ENCODE measurements at regions not wholly inside any gene's neighbourhood (a gene's known extent, or its start where the extent isn't known, plus 50 kb on each side); places are given as distances from the start of the nearest gene placed in this dataset.
"Not testable (repeated sequence)": the region's sequence is repeated elsewhere in the genome, so short reads cannot be mapped to it uniquely, and the experiment has no call there.

- DNase-seq, result no peak
These were observed 60.6 kb upstream of the SYK start for GRCh38 chr9:90741036-90741435.

DNA sequence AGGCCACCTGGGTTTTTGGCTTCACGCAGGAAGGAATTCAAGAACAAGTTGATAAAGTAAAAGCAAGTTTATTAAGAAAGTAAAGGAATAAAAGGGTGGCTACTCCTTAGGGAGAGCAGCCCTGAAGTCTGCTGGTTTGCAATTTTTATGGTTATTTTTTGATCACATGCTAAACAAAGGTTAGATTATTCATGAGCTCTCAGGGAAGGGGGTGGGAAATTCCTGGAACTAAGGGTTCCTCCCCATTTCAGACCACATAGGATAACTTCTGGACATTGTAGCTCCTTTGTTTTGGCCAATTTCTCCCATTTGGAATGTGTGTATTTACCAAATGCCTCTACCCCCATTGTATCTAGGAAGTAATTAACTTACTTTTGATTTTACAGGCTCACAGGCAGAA, 63.9 kb upstream of the SYK start:
- DNase-seq, result no peak

- DNase-seq, result no peak
These were observed 65.7 kb upstream of the SYK start for GRCh38 chr9:90735952-90736351.

- DNase-seq, result no peak
These were observed 67.0 kb upstream of the SYK start for GRCh38 chr9:90734631-90735030.

DNA sequence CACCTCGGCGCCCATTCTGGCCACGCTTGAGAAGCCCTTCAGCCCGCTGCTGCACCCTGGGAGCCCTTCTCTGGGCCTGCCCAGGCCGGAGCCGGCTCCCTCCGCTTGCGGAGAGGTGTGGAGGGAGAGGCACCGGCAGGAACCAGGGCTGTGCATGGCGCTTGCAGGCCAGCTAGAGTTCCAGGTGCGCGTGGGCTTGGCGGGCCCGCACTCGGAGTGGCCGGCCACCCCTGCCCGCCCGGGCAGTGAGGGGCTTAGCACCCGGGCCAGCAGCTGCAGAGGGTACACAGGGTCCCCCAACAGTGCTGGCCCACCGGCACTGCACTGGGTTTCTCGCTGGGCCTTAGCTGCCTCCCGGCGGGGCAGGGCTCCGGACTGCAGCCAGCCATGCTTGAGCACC, 72.3 kb upstream of the SYK start:
- DNase-seq, result no peak

- peak; percentile 2 for DNase-seq
These were observed 74.1 kb upstream of the SYK start for GRCh38 chr9:90727488-90727887.

GRCh38 chr9:90726215-90726614, 75.4 kb upstream of the SYK start:
- DNase-seq, result no peak

DNA sequence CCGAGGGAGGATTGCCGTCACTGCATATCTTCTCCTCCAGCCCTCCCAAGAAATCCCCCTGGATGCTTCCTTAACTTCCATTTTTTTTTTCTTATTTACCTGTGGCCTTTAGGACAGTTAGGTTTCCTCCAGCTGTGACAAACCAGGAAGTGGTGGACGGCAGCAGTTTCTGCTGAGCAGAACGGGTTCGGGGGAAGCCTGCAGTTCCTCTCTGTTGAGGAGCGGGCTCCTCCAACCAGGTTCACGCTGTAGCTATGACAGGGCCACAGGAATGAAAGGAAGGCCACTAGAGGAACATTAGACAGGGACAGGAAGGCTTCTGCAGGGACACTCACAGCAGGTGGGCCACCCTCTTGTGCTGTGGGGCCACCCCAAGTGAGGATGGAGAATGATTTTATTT, 76.7 kb upstream of the SYK start:
- DNase-seq, result no peak

GRCh38 chr9:90724112-90724511, 77.5 kb upstream of the SYK start:
- no peak for DNase-seq

DNA sequence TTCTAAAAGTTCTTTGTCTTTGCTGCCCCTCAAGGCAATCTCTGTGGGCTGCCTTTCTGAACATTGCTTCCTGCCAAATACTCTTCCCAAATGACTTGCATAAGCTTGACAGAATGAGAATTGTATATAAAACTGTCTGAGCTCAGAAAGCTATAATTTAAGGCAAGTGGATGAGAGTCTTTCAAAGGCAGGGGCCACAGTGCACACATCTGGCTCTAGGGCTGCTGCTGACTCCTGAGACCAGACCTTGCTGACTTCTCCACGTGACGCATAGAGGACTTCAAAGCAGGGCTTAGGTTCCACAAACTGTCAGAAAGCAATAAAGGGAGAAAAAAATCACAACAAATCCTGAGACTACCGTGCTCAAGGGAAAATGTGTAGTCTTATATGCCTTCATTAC, 79.4 kb upstream of the DIRAS2 start:
- no peak for DNase-seq

- no peak for DNase-seq
These were observed 78.1 kb upstream of the DIRAS2 start for GRCh38 chr9:90720621-90721265.

DNA sequence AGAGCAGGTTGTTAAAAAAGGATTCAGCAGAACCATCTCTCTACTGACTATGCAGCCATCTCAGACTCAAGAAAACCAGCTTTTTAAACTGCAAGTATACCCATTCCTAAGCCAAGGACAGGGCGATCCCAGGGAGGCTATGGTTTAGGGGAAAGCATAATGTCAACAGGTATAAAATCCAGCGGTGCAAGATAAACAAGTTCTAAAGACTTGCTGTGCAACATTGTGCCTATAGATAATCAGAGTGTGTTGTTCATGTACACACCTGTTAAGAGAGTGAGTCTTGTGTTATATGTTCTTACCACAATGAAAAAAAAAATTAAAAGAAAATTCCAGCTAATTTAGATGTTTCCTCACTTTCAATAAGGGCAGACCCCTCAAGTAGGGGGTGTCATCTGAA, 63.6 kb upstream of the DIRAS2 start:
- DNase-seq, result no peak

- no peak for DNase-seq
These were observed 59.9 kb upstream of the DIRAS2 start for GRCh38 chr9:90702441-90702955.

DNA sequence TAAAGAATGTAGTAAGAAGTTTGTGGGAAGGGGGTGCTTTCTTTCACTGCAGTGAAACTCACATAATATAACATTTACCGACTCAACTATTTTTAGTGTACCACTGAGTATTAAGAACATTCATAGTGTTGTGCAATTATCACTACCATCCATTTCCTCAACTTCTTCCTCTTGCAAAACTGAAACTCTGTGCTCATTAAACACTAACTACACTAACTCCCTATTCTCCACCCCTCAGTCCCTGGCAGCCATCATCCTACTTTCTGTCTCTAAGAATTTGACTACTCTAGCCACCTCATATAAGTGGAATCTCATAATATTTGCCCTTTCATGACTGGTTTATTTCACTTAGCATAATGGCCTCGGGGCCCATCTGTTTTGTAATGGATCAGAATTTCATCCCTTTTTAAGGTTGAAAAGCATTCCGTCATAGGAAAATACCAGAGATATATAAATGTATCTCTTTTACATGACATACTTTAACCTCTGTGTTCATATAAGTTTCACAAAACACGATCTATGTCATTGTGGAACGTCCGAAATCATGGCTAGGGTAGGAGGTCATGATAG, 56.3 kb upstream of the DIRAS2 start:
- DNase-seq, result no peak

GRCh38 chr9:90697808-90698207, 55.2 kb upstream of the DIRAS2 start:
- DNase-seq, result no peak

GRCh38 chr9:90694187-90694586, 51.6 kb upstream of the DIRAS2 start:
- not testable (repeated sequence) for DNase-seq

All from dermis blood vessel endothelial cell (primary cell).